Natural killer cell (primary cell): ENCODE measurements at regions not wholly inside any gene's neighbourhood (a gene's known extent, or its start where the extent isn't known, plus 50 kb on each side); places are given as distances from the start of the nearest gene placed in this dataset.

Experiments used
- ATAC-seq, 3 donors: fragments of 150-1000 bp in 2 of 3; fragments of 200-7000 bp in 1 of 3; cut with Tn5 transposase; 1 replicate in 1 of 3; 2 replicates in 2 of 3; pipeline ENCODE4 v1.10.0; 2021; ENCODE audit warnings: mild to moderate bottlenecking in 2 of 3, moderate library complexity in 2 of 3
- DNase-seq, 2 donors: peaks; one replicate each; pipeline versions ENCODE4 v3.0.0 to v3.0.0-alpha.2; 2013 to 2021; ENCODE audit warnings: mixed read lengths in 1 of 2
- H3K27ac ChIP-seq: one replicate; pipeline ENCODE4 v1.5.1; 2013; ENCODE audit warnings: mild to moderate bottlenecking, low read length
- H3K27me3 ChIP-seq: one replicate; pipeline ENCODE4 v1.6.1; 2013; ENCODE audit warnings: low read length; ENCODE audit not compliant: control insufficient read depth, insufficient read depth
- H3K36me3 ChIP-seq: one replicate; pipeline ENCODE4 v1.6.1; 2013; ENCODE audit warnings: low read length; ENCODE audit not compliant: control insufficient read depth, insufficient read depth
- H3K4me1 ChIP-seq: one replicate; pipeline ENCODE4 v1.6.1; 2013; ENCODE audit warnings: low read length; ENCODE audit not compliant: control insufficient read depth, insufficient read depth
- H3K4me3 ChIP-seq: one replicate; pipeline ENCODE4 v1.5.1; 2013; ENCODE audit warnings: low read length
- H3K9me3 ChIP-seq: one replicate; pipeline ENCODE4 v1.6.1; 2013; ENCODE audit warnings: low read length; ENCODE audit not compliant: control insufficient read depth, insufficient read depth
- H3K27ac Mint-ChIP-seq, 2 donors: one replicate each; pipeline ENCODE4 v1.8.0; 2022; ENCODE audit warnings: mild to moderate bottlenecking in 2 of 2, mixed read lengths in 2 of 2, moderate library complexity in 1 of 2
- H3K27me3 Mint-ChIP-seq, 2 donors: one replicate each; pipeline ENCODE4 v1.8.0; 2022; ENCODE audit warnings: low read depth in 2 of 2, mixed read lengths in 2 of 2
- H3K36me3 Mint-ChIP-seq: one replicate; pipeline ENCODE4 v1.8.0; 2022; ENCODE audit warnings: mixed read lengths
- H3K4me1 Mint-ChIP-seq, 2 donors: one replicate each; pipeline ENCODE4 v1.8.0; 2022; ENCODE audit warnings: mixed read lengths in 2 of 2
- H3K4me3 Mint-ChIP-seq: one replicate; pipeline ENCODE4 v1.8.0; 2022; ENCODE audit warnings: mild to moderate bottlenecking, moderate library complexity, mixed read lengths
- H3K9me3 Mint-ChIP-seq, 2 donors: one replicate each; pipeline ENCODE4 v1.8.0; 2022; ENCODE audit warnings: mixed read lengths in 2 of 2
- CTCF ChIP-seq: fragments of 200-600 bp; IDR thresholded peaks from one replicate; pipeline ENCODE4 v1.8.0; 2022; ENCODE audit warnings: antibody characterized with exemption
- WGBS: methylation state at CpG from one replicate; pipeline ENCODE4 v1.1.7; 2013; ENCODE audit warnings: missing lambda C conversion rate; ENCODE audit not compliant: insufficient coverage; 5-methylcytosine and 5-hydroxymethylcytosine counted together
- intact Hi-C: fragments of 100-400 bp; cut with micrococcal nuclease; formaldehyde crosslinking; loops from one replicate; pipeline ENCODE4 v1.14.2; 2022

- Histone ChIP-seq H3K27me3 (no peaks in the 10 kb centered on the region), H3K4me1 (no peaks in the 10 kb centered on the region), H3K36me3 (no peaks in the 10 kb centered on the region), H3K27ac (no peak overlapping the region), H3K4me3 (no peak overlapping the region), H3K9me3 (no peaks in the 10 kb centered on the region)
- no peak overlapping the region for H3K27ac Mint-ChIP-seq
- H3K9me3 Mint-ChIP-seq, result no peaks in the 10 kb centered on the region
- H3K4me1 Mint-ChIP-seq, result no peaks in the 10 kb centered on the region
- intact Hi-C loops, result no loop called here
- 82% methylated on average over 10 of the region's 10 CpGs for WGBS
- ATAC-seq (no peak), DNase-seq (no peak)
- no peak for TF ChIP-seq CTCF
- H3K36me3 Mint-ChIP-seq, result no peaks in the 10 kb centered on the region
- H3K4me3 Mint-ChIP-seq, result no peak overlapping the region
- no peaks in the 10 kb centered on the region for H3K27me3 Mint-ChIP-seq
Observed at GRCh38 chr12:31226639-31227038, 99.3 kb downstream of the SINHCAF start.

- H3K9me3 Mint-ChIP-seq, result no peaks in the 10 kb centered on the region
- Histone ChIP-seq H3K4me3 (no peak overlapping the region), H3K36me3 (no peaks in the 10 kb centered on the region), H3K27ac (no peak overlapping the region), H3K9me3 (no peaks in the 10 kb centered on the region), H3K27me3 (no peaks in the 10 kb centered on the region), H3K4me1 (no peaks in the 10 kb centered on the region)
- H3K36me3 Mint-ChIP-seq, result no peaks in the 10 kb centered on the region
- H3K4me1 Mint-ChIP-seq, result no peaks in the 10 kb centered on the region
- H3K4me3 Mint-ChIP-seq, result no peak overlapping the region
- no peak overlapping the region for H3K27ac Mint-ChIP-seq
- H3K27me3 Mint-ChIP-seq, result no peaks in the 10 kb centered on the region
- TF ChIP-seq CTCF, result no peak
- WGBS, result 74% methylated on average over 12 of the region's 12 CpGs
- DNase-seq (no peak), ATAC-seq (no peak)
- intact Hi-C loops, result no loop called here
Observed at GRCh38 chr12:31227401-31227981, 98.5 kb downstream of the SINHCAF start.

GRCh38 chr12:31228811-31229792 lies 96.8 kb downstream of the SINHCAF start:
- no peaks in the 10 kb centered on the region for H3K4me1 ChIP-seq
- Mint-ChIP-seq H3K9me3 (no peaks in the 10 kb centered on the region), H3K27me3 (no peaks in the 10 kb centered on the region), H3K27ac (no peak overlapping the region), H3K4me3 (no peak overlapping the region), H3K4me1 (no peaks in the 10 kb centered on the region), H3K36me3 (no peaks in the 10 kb centered on the region)
- H3K9me3 ChIP-seq, result no peaks in the 10 kb centered on the region
- TF ChIP-seq CTCF, result no peak
- H3K36me3 ChIP-seq, result no peaks in the 10 kb centered on the region
- DNase-seq (no peak), ATAC-seq (no peak)
- no peak overlapping the region for H3K27ac ChIP-seq
- H3K4me3 ChIP-seq, result no peak overlapping the region
- intact Hi-C loops, result no loop called here
- WGBS, result 85% methylated on average over 23 of the region's 23 CpGs
- no peaks in the 10 kb centered on the region for H3K27me3 ChIP-seq
